ENCODE measurements at regions not wholly inside any gene's neighbourhood (a gene's known extent, or its start where the extent isn't known, plus 50 kb on each side); places are given as distances from the start of the nearest gene placed in this dataset.
A peak's percentile ranks its signal among the peaks of the same experiment; 100 is the strongest.

- no peaks in the 10 kb centered on the region for H3K36me3 ChIP-seq (ENCODE audit: control insufficient read depth, insufficient read depth, low read length, severe bottlenecking)
- no peaks in the 10 kb centered on the region for H3K27me3 ChIP-seq (replicated peaks; ENCODE audit: control insufficient read depth, insufficient read depth, low read length)
- H3K4me1 ChIP-seq (ENCODE audit: control insufficient read depth, insufficient read depth, low read length), result peaks cover 3% of the 10 kb centered on the region
- DNase-seq (ENCODE audit: low read depth), result no peak
- H3K9ac ChIP-seq (ENCODE audit: low read length), result no peak overlapping the region
- H3K4me3 ChIP-seq (ENCODE audit: low read length), result no peak overlapping the region
- no peaks in the 10 kb centered on the region for H3K9me3 ChIP-seq (ENCODE audit: control insufficient read depth, low read length)
These were observed 68.4 kb upstream of the FLRT2 start for GRCh38 chr14:85461432-85462133.

- H3K9ac ChIP-seq (ENCODE audit: low read length), result no peak overlapping the region
- H3K9me3 ChIP-seq (ENCODE audit: control insufficient read depth, low read length), result no peaks in the 10 kb centered on the region
- H3K27me3 ChIP-seq (replicated peaks; ENCODE audit: control insufficient read depth, insufficient read depth, low read length), result no peaks in the 10 kb centered on the region
- DNase-seq (ENCODE audit: low read depth), result no peak
- no peak overlapping the region for H3K4me3 ChIP-seq (ENCODE audit: low read length)
- H3K4me1 ChIP-seq (ENCODE audit: control insufficient read depth, insufficient read depth, low read length), result peaks cover 3% of the 10 kb centered on the region
- H3K36me3 ChIP-seq (ENCODE audit: control insufficient read depth, insufficient read depth, low read length, severe bottlenecking), result no peaks in the 10 kb centered on the region
These were observed 66.4 kb upstream of the FLRT2 start for GRCh38 chr14:85463512-85463911.

GRCh38 chr14:85464135-85464895 is 65.6 kb upstream of the FLRT2 start:
- no peaks in the 10 kb centered on the region for H3K9me3 ChIP-seq (ENCODE audit: control insufficient read depth, low read length)
- no peaks in the 10 kb centered on the region for H3K27me3 ChIP-seq (replicated peaks; ENCODE audit: control insufficient read depth, insufficient read depth, low read length)
- no peak overlapping the region for H3K4me3 ChIP-seq (ENCODE audit: low read length)
- DNase-seq (ENCODE audit: low read depth), result peak; percentile 9
- H3K36me3 ChIP-seq (ENCODE audit: control insufficient read depth, insufficient read depth, low read length, severe bottlenecking), result no peaks in the 10 kb centered on the region
- no peak overlapping the region for H3K9ac ChIP-seq (ENCODE audit: low read length)
- H3K4me1 ChIP-seq (ENCODE audit: control insufficient read depth, insufficient read depth, low read length), result peaks cover 3% of the 10 kb centered on the region

GRCh38 chr14:85466678-85467077 is 63.3 kb upstream of the FLRT2 start:
- no peaks in the 10 kb centered on the region for H3K9me3 ChIP-seq (ENCODE audit: control insufficient read depth, low read length)
- no peak overlapping the region for H3K9ac ChIP-seq (ENCODE audit: low read length)
- H3K27me3 ChIP-seq (replicated peaks; ENCODE audit: control insufficient read depth, insufficient read depth, low read length), result no peaks in the 10 kb centered on the region
- no peaks in the 10 kb centered on the region for H3K36me3 ChIP-seq (ENCODE audit: control insufficient read depth, insufficient read depth, low read length, severe bottlenecking)
- no peak overlapping the region for H3K4me3 ChIP-seq (ENCODE audit: low read length)
- peaks cover 7% of the 10 kb centered on the region for H3K4me1 ChIP-seq (ENCODE audit: control insufficient read depth, insufficient read depth, low read length)
- DNase-seq (ENCODE audit: low read depth), result no peak

- peaks cover 12% of the 10 kb centered on the region for H3K4me1 ChIP-seq (ENCODE audit: control insufficient read depth, insufficient read depth, low read length)
- H3K36me3 ChIP-seq (ENCODE audit: control insufficient read depth, insufficient read depth, low read length, severe bottlenecking), result no peaks in the 10 kb centered on the region
- H3K27me3 ChIP-seq (replicated peaks; ENCODE audit: control insufficient read depth, insufficient read depth, low read length), result no peaks in the 10 kb centered on the region
- DNase-seq (ENCODE audit: low read depth), result no peak
- H3K9me3 ChIP-seq (ENCODE audit: control insufficient read depth, low read length), result no peaks in the 10 kb centered on the region
- no peak overlapping the region for H3K4me3 ChIP-seq (ENCODE audit: low read length)
- H3K9ac ChIP-seq (ENCODE audit: low read length), result no peak overlapping the region
These were observed 61.1 kb upstream of the FLRT2 start for GRCh38 chr14:85468816-85469215.

- no peaks in the 10 kb centered on the region for H3K9me3 ChIP-seq (ENCODE audit: control insufficient read depth, low read length)
- peak; percentile 85 for DNase-seq (ENCODE audit: low read depth)
- H3K4me1 ChIP-seq (ENCODE audit: control insufficient read depth, insufficient read depth, low read length), result peaks cover 28% of the 10 kb centered on the region
- no peak overlapping the region for H3K4me3 ChIP-seq (ENCODE audit: low read length)
- peak overlapping the region; percentile 27 for H3K9ac ChIP-seq (ENCODE audit: low read length)
- H3K36me3 ChIP-seq (ENCODE audit: control insufficient read depth, insufficient read depth, low read length, severe bottlenecking), result no peaks in the 10 kb centered on the region
- H3K27me3 ChIP-seq (replicated peaks; ENCODE audit: control insufficient read depth, insufficient read depth, low read length), result no peaks in the 10 kb centered on the region
These were observed 58.8 kb upstream of the FLRT2 start for GRCh38 chr14:85471156-85471555.

- peaks cover 28% of the 10 kb centered on the region for H3K4me1 ChIP-seq (ENCODE audit: control insufficient read depth, insufficient read depth, low read length)
- peak; percentile 79 for DNase-seq (ENCODE audit: low read depth)
These were observed 58.2 kb upstream of the FLRT2 start for GRCh38 chr14:85471744-85472143.

GRCh38 chr14:85474431-85474830 is 55.5 kb upstream of the FLRT2 start:
- Histone ChIP-seq H3K27me3 (replicated peaks; ENCODE audit: control insufficient read depth, insufficient read depth, low read length) (no peaks in the 10 kb centered on the region), H3K36me3 (ENCODE audit: control insufficient read depth, insufficient read depth, low read length, severe bottlenecking) (no peaks in the 10 kb centered on the region), H3K4me1 (ENCODE audit: control insufficient read depth, insufficient read depth, low read length) (peaks cover 28% of the 10 kb centered on the region), H3K9me3 (ENCODE audit: control insufficient read depth, low read length) (no peaks in the 10 kb centered on the region), H3K9ac (ENCODE audit: low read length) (no peak overlapping the region), H3K4me3 (ENCODE audit: low read length) (no peak overlapping the region)
- DNase-seq (ENCODE audit: low read depth), result no peak

More at GRCh38 chr14:85471744-85472143, 58.2 kb upstream of the FLRT2 start:
- Histone ChIP-seq H3K36me3 (ENCODE audit: control insufficient read depth, insufficient read depth, low read length, severe bottlenecking) (no peaks in the 10 kb centered on the region), H3K9me3 (ENCODE audit: control insufficient read depth, low read length) (no peaks in the 10 kb centered on the region), H3K9ac (ENCODE audit: low read length) (peak overlapping the region; percentile 27), H3K27me3 (replicated peaks; ENCODE audit: control insufficient read depth, insufficient read depth, low read length) (no peaks in the 10 kb centered on the region), H3K4me3 (ENCODE audit: low read length) (no peak overlapping the region)

- Histone ChIP-seq H3K4me1 (ENCODE audit: control insufficient read depth, insufficient read depth, low read length) (peaks cover 28% of the 10 kb centered on the region), H3K27me3 (replicated peaks; ENCODE audit: control insufficient read depth, insufficient read depth, low read length) (no peaks in the 10 kb centered on the region), H3K9ac (ENCODE audit: low read length) (peak overlapping the region; percentile 40), H3K4me3 (ENCODE audit: low read length) (peak overlapping the region; percentile 22), H3K36me3 (ENCODE audit: control insufficient read depth, insufficient read depth, low read length, severe bottlenecking) (no peaks in the 10 kb centered on the region), H3K9me3 (ENCODE audit: control insufficient read depth, low read length) (no peaks in the 10 kb centered on the region)
- DNase-seq (ENCODE audit: low read depth), result no peak
These were observed 54.8 kb upstream of the FLRT2 start for GRCh38 chr14:85475113-85475512.

GRCh38 chr14:85479306-85479705 is 50.6 kb upstream of the FLRT2 start:
- no peak for DNase-seq (ENCODE audit: low read depth)
- Histone ChIP-seq H3K36me3 (ENCODE audit: control insufficient read depth, insufficient read depth, low read length, severe bottlenecking) (no peaks in the 10 kb centered on the region), H3K4me3 (ENCODE audit: low read length) (no peak overlapping the region), H3K9me3 (ENCODE audit: control insufficient read depth, low read length) (no peaks in the 10 kb centered on the region), H3K27me3 (replicated peaks; ENCODE audit: control insufficient read depth, insufficient read depth, low read length) (no peaks in the 10 kb centered on the region), H3K4me1 (ENCODE audit: control insufficient read depth, insufficient read depth, low read length) (peaks cover 25% of the 10 kb centered on the region), H3K9ac (ENCODE audit: low read length) (no peak overlapping the region)

GRCh38 chr14:85479771-85480170 is 50.2 kb upstream of the FLRT2 start:
- no peaks in the 10 kb centered on the region for H3K36me3 ChIP-seq (ENCODE audit: control insufficient read depth, insufficient read depth, low read length, severe bottlenecking)
- no peaks in the 10 kb centered on the region for H3K27me3 ChIP-seq (replicated peaks; ENCODE audit: control insufficient read depth, insufficient read depth, low read length)
- peaks cover 21% of the 10 kb centered on the region for H3K4me1 ChIP-seq (ENCODE audit: control insufficient read depth, insufficient read depth, low read length)
- no peak overlapping the region for H3K9ac ChIP-seq (ENCODE audit: low read length)
- no peak overlapping the region for H3K4me3 ChIP-seq (ENCODE audit: low read length)
- no peak for DNase-seq (ENCODE audit: low read depth)
- H3K9me3 ChIP-seq (ENCODE audit: control insufficient read depth, low read length), result no peaks in the 10 kb centered on the region

Measured in adipocyte (in vitro differentiated cells).